ENCODE measurements at regions not wholly inside any gene's neighbourhood (a gene's known extent, or its start where the extent isn't known, plus 50 kb on each side); places are given as distances from the start of the nearest gene placed in this dataset.

DNA sequence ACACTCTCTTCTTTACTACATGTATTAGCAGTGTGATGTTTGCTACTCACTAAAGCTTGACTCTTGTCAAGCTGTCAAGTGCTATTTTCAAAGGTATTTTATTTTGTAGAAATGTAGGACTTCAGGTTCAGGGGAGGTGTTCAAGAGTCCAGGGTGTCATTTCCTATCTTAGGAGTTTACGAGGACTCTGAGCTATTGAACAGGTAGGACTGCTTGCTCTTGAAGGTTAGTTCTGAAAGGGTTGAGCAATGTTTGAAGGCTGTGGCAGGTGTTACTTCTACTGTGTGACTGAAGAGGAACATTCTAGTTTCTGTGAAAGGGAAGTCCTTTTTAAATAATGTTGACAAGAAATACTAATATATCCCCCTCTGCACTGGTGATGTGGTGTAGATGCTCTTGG, 1151.2 kb downstream of the PDHA2 start:
- TF ChIP-seq, protein P1, sequence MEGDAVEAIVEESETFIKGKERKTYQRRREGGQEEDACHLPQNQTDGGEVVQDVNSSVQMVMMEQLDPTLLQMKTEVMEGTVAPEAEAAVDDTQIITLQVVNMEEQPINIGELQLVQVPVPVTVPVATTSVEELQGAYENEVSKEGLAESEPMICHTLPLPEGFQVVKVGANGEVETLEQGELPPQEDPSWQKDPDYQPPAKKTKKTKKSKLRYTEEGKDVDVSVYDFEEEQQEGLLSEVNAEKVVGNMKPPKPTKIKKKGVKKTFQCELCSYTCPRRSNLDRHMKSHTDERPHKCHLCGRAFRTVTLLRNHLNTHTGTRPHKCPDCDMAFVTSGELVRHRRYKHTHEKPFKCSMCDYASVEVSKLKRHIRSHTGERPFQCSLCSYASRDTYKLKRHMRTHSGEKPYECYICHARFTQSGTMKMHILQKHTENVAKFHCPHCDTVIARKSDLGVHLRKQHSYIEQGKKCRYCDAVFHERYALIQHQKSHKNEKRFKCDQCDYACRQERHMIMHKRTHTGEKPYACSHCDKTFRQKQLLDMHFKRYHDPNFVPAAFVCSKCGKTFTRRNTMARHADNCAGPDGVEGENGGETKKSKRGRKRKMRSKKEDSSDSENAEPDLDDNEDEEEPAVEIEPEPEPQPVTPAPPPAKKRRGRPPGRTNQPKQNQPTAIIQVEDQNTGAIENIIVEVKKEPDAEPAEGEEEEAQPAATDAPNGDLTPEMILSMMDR (IDR thresholded peaks at IDR 0.05; ENCODE audit: low read depth, low read length): no peak
- DNase-seq: no peak
- Histone ChIP-seq H3K27me3 (no peaks in the 10 kb centered on the region), H3K36me3 (no peaks in the 10 kb centered on the region), H3K9me3 (no peaks in the 10 kb centered on the region), H3K4me3 (ENCODE audit: low read depth, low read length) (no peak overlapping the region), H3K4me1 (no peaks in the 10 kb centered on the region)

DNA sequence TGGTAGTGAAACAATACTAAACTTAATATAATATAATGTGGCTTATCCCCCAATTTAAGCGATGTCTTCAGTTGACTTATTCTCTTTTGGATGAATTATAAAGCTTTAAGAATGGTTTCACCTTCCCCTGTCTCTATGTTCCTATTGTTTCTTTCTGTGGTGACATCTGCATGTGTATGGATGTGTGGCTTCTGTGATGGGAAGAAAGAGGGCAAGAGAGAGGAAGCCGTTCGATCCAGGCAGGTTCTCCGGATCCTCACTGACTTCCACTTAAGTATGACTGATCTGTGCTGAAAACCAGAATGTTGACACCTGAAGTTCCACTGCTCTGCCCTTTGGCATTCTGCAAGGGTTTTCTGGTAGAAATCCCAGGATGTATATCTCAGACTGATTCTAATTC, 1150.8 kb downstream of the STPG2 start:
- H3K9me3 ChIP-seq: no peaks in the 10 kb centered on the region
- no peaks in the 10 kb centered on the region for H3K4me1 ChIP-seq
- TF ChIP-seq, protein P1 (IDR thresholded peaks at IDR 0.05; ENCODE audit: low read depth, low read length): no peak
- no peak for DNase-seq
- no peaks in the 10 kb centered on the region for H3K36me3 ChIP-seq
- H3K4me3 ChIP-seq (ENCODE audit: low read depth, low read length): no peak overlapping the region
- no peaks in the 10 kb centered on the region for H3K27me3 ChIP-seq

DNA sequence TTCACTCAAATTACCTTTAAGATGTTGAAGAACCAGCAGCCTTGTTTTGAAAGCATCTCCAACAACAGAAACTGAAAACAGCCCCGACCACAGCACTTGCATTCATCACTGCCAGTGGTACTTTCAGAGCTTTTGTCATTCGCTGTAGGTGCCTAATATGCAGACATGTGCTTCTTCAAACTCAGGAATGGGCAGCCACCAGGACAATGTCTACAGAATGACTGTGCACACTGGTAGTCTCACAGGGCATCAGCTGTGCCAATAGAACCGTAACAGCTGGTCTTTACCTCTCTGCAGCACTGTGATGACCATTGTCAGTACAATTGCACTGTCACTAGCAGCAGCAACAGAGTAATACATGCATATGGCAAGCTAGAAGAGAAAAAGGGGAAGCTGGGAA, 1149.7 kb downstream of the STPG2 start:
- TF ChIP-seq, protein P1 (IDR thresholded peaks at IDR 0.05; ENCODE audit: low read depth, low read length): no peak

DNA sequence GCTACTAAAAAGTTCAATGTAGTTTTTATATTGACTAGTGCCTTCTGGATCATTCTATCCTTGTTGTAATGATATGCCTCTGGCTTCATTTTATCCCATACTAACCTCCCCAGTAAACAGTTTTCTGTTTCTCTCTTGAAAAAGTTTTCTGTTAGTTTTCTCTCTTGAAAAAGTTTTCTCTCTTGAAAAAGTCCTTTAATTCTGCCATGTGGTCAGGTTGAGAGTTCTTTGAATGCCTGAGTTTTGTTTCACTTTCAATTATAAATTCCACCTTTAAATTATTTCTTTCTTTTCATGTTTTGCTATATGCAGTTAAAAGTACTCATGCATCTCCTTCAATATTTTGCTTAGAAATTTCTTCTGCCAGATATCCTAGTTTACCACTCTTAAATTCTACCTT, 1139.6 kb downstream of the STPG2 start:
- no peaks in the 10 kb centered on the region for H3K9me3 ChIP-seq
- TF ChIP-seq, protein P1 (IDR thresholded peaks at IDR 0.05; ENCODE audit: low read depth, low read length): no peak
- no peaks in the 10 kb centered on the region for H3K4me1 ChIP-seq
- no peak overlapping the region for H3K4me3 ChIP-seq (ENCODE audit: low read depth, low read length)
- H3K36me3 ChIP-seq: no peaks in the 10 kb centered on the region
- no peaks in the 10 kb centered on the region for H3K27me3 ChIP-seq
- no peak for DNase-seq

More for the DNA sequence above, 1149.7 kb downstream of the STPG2 start:
- H3K36me3 ChIP-seq: no peaks in the 10 kb centered on the region
- no peak for DNase-seq
- no peaks in the 10 kb centered on the region for H3K4me1 ChIP-seq
- H3K27me3 ChIP-seq: no peaks in the 10 kb centered on the region
- no peak overlapping the region for H3K4me3 ChIP-seq (ENCODE audit: low read depth, low read length)
- H3K9me3 ChIP-seq: no peaks in the 10 kb centered on the region

DNA sequence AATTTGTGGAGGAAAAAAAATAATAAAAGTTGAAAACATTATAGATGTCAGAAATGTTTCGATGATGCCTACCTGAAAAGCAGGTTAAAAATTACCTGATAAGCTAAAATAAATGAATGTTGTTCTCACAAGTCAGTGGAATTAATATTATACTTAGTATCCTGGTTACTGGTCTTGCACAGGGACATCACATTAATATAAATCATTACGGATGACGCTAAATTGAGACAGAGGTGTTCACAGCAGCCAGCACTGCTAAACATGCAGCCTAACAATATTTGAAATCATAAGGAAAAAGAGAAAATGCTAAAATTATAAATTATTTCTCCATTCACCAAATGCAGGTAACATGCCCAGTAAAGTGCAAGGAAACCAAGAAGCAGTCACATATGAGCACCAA, 1130.0 kb downstream of the STPG2 start:
- TF ChIP-seq, protein P1 (IDR thresholded peaks at IDR 0.05; ENCODE audit: low read depth, low read length): no peak
- H3K27me3 ChIP-seq: no peaks in the 10 kb centered on the region
- DNase-seq: no peak
- no peaks in the 10 kb centered on the region for H3K36me3 ChIP-seq
- no peak overlapping the region for H3K4me3 ChIP-seq (ENCODE audit: low read depth, low read length)
- H3K4me1 ChIP-seq: peaks cover 6% of the 10 kb centered on the region; the same call in 1 of the 2 replicates
- H3K9me3 ChIP-seq: no peaks in the 10 kb centered on the region

DNA sequence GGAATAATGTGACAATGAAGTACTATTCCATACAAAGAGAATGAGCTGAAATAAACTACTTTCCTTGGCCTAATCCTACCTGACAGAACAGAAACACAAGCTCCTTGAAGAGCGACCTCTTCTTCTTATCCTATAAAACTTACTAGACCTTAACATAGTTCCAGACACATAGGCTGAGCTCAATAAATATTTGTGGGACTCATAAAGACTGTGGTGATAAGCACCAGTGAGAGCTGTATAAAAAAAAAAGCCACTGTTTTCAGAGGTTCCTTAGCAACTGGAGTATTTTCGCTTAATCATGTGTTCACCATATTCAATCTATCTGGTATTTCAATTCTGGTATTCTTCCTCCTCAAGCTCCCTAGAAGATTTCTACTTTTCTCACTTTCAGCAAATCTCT, 1129.6 kb downstream of the STPG2 start:
- Histone ChIP-seq H3K4me1 (peaks cover 6% of the 10 kb centered on the region; the same call in 1 of the 2 replicates), H3K27me3 (no peaks in the 10 kb centered on the region), H3K9me3 (no peaks in the 10 kb centered on the region), H3K36me3 (no peaks in the 10 kb centered on the region), H3K4me3 (ENCODE audit: low read depth, low read length) (no peak overlapping the region)
- TF ChIP-seq, protein P1 (IDR thresholded peaks at IDR 0.05; ENCODE audit: low read depth, low read length): no peak
- DNase-seq: no peak

Data from BE2C (cell line).